IPS-NIHi7 (cell line): ENCODE measurements at regions not wholly inside any gene's neighbourhood (a gene's known extent, or its start where the extent isn't known, plus 50 kb on each side); places are given as distances from the start of the nearest gene placed in this dataset.
"Not testable (repeated sequence)": the region's sequence is repeated elsewhere in the genome, so short reads cannot be mapped to it uniquely, and the experiment has no call there.

Experiments used
- DNase-seq: peaks from one replicate; pipeline ENCODE4 v3.0.0; 2012; ENCODE audit warnings: mixed read lengths; ENCODE audit errors: extremely low spot score

DNA sequence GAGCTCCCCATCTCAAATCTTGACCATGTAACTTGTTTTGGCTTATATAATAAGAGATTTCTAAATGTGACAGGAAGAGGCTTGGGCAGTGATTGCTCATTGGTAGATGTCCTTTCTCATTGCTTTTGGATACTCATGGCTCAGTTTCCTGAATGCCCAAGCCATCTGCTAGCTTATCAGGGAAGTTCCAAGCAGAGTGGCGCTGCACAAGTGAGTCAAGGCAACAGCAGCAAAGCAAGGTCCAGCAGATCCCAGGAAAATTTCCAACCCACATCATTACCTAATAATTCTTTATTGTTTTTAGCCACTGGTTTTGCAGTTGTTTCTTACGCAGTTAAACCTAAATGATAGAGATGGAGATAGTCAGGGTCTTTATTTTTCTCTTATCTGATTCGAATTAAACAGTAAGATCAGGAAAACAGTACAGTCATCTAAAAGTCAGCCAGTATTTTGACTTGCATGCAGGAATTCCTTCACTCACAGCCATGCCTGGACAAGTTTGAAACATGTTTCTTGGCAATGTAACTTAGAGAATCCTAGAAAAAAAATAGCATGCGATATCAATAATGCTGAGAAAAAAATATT, 349.7 kb upstream of the TMEFF2 start:
- no peak for DNase-seq

DNA sequence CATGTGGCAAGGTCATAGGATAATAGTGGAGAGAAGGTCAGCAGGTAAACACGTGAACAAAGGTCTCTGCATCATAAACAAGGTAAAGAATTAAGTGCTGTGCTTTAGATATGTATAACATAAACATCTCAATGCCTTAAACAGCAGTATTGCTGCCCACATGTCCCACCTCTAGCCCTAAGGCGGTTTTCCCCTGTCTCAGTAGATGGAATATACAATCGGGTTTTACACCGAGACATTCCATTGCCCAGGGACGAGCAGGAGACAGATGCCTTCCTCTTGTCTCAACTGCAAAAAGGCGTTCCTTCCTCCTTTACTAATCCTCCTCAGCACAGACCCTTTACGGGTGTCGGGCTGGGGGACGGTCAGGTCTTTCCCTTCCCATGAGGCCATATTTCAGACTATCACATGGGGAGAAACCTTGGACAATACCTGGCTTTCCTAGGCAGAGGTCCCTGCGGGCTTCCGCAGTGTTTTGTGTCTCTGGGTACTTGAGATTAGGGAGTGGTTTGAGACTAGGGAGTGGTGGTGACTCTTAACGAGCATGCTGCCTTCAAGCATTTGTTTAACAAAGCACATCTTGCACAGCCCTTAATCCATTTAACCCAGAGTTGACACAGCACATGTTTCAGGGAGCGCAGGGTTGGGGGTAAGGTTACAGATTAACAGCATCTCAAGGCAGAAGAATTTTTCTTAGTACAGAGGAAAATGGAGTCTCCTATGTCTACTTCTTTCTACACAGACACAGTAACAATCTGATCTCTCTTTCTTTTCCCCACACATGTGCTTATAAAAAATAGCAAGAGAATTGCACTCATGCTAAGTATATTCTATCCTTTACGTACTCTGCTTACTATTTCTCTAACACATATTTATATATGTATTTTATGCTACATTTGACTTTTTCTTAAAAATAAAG, 347.7 kb upstream of the TMEFF2 start:
- not testable (repeated sequence) for DNase-seq

DNA sequence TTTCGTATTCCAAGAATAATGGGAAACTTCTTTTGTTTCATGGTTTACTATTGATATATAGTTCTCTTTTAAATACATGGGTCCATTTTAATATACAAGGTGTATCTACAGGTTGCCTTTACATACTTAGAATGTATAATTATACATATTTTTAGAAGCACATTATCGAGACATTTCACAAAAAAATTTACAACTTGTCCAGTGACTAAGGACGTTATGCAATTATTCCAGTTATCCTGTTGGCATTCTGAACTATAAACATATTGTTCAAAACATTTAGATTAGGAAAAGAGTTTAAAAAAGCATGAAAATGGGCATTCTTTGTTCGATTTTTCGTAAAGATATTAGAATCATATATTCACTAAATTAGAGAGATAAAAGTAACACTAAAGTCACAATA, 344.6 kb upstream of the TMEFF2 start:
- no peak for DNase-seq

DNA sequence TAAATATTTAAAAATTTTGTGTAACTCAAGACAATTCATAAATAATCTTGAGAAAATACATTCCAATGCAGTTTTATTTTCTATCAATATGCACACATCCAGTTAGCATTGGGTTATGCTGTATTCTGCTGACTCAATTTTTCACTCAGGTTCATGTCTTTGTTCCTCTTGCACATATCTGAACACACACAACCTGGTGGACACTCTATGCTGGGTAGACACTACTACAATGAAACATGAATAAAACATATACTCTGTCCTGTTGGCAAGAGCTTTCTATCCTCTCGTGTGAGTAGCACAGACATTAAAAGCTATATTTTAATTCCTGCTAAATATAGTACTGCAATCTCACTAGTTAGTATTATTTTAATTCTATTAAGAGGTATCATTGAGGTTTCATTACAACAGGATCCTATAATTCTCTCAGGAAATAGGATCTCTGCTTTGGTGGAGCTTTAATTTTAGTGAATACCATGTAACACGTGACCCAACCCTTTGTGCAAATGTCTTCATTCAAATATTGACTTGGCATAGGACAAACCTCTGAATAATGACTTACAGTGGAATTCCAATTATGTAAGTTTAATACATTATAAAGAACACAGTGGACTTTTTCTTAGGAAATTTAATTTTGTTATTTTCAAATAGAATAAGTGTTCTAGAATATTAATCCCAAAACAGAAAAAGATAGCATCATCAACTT, 342.3 kb upstream of the TMEFF2 start:
- no peak for DNase-seq

DNA sequence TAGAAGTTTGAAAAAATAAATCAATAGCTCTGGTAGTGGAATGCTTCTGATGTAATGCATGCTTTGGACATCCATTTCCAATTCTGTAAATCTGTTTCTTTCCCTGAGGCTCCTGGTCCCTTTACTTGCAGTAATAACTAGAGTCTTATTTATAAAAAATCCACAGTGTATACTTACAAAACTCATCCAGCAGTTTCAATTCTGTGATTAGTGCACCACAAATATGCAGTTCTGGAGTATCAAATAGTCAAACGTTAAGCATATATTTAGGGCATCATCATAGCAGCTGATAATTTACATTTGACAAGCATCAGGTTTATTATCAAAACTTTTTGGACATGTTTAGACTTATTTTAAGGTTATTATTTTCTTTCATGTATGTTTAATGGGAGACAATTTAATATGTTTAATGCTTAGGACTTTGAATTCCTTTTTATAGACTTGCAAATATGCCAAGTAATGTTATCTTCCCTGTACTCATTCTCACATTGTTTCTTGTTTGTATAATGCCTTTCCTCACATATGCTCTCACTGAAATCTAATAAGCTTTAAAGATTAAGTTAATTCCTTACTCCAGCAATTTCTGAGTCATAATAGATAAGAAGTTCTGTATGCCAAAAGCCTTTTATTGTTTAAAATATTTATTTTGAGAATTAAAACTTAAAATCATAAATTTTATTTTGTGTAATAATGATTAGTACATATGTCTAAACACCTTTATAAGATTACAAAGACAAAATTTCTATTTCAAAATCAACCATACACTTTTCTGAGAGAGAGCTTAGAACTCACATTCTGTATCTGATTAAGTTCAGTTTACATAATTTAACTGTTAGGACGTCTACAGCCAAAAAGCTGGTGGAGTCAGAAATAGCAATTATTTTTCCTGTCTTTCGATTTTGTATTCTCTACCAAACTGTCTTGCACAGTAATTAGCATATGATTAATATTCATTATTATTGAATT, 341.5 kb upstream of the TMEFF2 start:
- DNase-seq: no peak

DNA sequence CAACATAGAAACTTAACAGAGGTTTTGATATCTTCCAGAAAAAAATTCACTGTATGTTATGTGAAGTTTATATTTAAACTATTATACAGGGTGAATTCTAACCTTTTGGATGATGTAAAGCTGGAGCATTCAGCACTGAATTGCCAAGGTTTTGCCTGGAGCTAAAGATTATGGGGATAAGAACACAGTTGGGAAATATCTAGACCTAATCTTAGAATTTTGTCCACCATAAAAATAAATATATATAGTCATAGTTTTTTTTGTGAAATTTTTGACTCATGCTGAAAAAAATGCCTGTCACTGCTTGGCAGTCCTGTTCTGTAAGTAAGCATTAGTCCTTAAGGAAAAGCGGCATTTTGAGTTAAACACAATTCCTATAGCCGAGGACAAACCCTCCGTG, 339.3 kb upstream of the TMEFF2 start:
- no peak for DNase-seq

DNA sequence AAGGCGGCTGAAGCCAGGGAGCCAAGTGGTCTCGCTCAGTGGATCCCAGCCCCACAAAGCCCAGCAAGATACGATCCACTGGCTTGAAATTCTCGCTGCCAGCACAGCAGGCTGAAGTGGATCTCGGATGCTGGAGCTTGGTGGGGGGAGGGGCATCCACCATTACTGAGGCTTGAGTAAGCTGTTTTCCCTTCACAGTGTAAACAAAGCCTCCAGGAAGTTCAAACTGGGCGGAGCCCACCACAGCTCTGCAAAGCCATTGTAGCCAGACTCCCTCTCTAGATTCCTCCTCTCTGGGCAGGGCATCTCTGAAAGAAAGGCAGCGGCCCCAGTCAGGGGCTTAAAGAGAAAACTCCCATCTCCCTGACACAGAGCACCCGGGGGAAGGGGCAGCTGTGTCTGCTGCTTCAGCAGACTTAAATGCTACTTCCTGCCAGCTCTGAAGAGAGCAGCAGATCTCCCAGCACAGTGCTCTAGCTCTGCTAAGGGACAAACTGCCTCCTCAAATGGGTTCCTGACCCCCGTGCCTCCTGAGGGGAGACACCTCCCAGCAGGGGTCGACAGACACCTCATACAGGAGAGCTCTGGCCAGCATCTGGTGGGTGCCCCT, 330.0 kb upstream of the TMEFF2 start:
- not testable (repeated sequence) for DNase-seq

DNA sequence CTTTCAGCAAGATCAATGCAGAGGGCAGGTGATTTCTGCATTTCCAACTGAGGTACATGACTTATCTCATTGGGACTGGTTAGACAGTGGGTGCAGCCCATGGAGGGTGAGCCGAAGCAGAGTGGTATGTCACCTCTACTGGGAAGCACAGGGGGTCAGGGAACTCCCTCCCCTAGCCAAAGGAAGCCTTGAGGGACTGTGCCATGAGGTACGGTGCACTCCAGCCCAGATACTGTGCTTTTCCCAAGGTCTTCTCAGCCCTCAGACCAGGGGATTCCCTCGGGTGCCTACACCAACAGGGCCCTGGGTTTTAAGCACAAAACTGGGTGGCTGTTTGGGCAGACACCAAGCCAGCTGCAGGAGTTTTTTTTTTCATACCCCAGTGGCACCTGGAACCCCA, 329.5 kb upstream of the TMEFF2 start:
- not testable (repeated sequence) for DNase-seq

DNA sequence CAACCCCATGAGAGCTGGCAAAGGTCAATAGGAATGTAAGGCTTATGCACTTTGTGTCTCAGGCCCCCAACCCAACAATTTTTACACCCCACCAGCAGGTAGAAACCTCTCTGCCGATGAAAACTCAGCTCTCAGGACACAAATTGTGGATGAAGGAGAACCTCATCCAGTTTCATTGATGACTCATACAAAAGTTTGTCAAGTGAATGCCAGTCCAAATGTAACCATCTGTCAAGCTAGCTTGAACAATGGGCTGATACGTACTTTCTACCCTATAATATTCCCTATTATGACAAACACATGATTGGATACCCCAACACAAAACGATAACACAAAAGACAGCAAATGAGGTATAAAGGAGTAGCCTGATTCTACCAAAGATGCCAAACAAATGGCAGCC, 321.2 kb upstream of the TMEFF2 start:
- DNase-seq: no peak

DNA sequence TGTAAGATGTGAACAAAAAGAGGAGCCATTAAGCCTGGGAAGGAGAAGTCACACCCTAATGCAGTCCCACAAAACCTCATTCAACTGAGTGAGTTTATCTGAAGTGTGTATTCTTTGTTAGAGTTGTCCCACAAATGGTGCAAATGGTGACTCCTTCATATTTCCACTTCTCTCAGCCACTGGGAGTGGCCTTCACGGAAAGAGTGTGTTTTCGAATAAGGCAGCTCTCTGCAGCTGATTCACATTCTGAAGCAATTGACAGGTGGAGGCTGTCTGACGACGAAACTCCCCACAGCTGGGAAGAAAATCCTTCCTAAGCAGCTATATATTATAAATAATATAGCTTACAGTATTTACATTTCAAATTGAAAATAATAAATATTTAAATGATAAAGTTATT, 318.8 kb upstream of the TMEFF2 start:
- no peak for DNase-seq

DNA sequence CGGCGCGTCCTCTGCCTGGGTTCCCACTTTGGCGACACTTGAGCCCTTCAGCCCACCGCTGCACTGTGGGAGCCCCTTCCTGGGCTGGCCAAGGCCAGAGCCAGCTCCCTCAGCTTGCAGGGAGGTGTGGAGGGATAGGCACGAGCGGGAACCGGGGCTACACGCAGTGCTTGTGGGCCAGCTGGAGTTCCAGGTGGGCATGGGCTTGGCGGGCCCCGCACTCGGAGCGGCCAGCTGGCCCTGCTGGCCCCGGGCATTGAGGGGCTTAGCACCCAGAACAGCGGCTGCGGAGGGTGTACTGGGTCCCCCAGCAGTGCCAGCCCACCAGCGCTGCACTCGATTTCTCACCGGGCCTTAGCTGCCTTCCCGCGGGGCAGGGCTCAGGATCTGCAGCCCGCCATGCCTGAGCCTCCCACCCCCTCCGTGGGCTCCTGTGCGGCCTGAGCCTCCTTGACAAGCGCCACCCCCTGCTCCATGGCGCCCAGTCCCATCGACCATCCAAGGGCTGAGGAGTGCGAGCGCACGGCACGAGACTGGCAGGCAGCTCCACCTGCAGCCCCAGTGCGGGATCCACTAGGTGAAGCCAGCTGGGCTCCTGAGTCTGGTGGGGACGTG, 313.2 kb upstream of the TMEFF2 start:
- DNase-seq: not testable (repeated sequence)

DNA sequence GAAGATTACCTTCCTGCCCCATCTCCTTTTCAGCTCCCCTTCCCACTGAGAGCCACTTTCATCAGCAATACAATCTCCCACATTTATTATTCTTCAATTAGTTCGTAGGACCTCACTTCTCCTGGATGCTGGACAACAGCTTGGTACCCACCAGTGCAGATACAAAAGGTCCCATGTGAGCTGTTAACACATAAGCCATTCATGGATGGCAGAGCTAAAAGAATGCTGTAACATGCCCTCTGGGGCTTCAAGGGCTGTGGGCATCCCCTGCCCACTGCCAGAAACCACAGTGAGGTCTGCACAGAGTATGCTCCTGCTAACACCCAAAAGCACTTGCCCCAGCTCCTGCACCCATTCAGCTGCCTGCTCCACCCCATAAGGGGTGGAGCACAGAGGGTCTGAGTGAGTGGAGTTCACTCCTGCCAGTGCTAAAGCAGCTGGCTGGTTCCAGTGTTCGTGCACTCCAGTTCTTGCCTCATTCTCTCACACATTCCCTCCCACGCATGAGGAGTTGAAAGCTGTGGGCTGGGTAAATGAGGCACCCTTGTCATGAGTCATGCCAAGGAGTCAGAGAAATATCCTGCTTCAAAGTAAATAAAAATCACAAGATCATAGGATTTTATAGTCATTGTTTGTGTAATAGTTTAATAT, 305.9 kb upstream of the TMEFF2 start:
- no peak for DNase-seq

DNA sequence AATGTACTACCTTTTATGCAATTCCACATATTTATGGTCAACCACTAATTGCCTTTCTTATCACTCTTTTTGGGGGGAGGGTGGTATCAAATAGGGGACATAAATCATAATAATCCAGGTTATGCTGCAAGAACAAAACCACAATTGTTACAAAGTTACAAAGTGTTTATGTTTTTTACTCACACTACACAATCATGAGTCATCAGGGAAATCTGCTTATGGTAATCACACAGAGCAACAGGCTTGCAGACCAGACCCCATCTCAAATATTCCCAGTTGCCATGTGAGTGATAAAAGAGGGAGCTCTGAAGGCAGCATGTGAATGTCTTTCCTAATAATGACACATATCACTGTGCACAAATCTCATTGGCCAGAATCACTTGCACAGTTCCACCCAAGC, 304.7 kb upstream of the TMEFF2 start:
- no peak for DNase-seq

DNA sequence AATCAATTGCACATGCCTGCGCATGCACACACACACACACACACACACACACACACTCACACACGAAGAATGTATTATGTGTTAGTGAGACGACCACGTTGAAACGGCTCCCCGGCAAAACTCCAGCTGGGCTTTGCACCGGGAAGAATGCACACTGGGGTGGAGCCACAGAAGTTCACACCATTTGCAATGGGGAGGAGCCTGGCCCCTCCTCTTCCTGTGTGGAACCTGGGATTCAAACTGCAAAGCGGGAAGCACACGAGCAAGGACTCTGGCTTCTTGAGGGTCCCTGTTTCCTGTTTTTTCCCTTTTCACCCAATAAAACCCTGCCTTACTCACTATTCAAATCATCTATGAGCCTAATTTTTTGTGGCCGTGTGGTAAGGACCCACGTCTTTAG, 304.0 kb upstream of the TMEFF2 start:
- DNase-seq: no peak

DNA sequence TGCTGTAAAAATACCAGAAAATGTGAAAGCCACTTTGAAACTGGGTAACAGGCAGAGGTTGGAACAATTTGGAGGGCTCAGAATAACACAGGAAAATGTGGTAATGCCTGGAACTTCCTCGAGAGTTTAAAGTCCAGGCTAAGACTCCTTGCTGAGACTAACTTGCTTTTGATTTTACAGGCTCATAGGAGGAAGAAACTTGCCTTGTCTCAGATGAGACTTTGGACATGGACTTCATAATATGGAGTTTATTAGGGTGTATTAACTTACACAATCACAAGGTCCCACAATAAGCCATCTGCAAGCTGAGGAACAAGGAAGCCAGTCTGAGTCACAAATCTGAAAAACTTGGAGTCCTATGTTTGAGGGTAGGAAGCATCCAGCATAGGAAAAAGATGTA, 293.4 kb upstream of the TMEFF2 start:
- not testable (repeated sequence) for DNase-seq

DNA sequence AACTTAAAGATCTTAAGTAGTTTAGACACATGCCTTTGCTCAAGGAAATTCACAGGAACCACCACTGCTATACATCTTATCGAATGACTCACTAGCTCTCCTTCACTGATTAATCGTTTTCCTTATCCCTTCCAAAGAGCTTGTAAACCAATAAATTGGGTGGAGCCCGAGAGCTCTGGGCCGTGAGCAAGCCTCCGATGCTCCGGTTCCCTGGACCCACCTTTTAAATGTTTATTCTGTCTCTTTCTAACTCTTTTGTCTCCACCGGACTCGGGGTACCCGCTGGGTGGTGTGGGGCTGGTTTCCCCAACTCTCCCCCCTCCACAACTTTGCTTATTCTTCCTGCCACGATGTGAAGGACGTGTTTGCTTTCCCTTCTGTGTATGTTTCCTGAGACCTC, 292.9 kb upstream of the TMEFF2 start:
- DNase-seq: no peak

DNA sequence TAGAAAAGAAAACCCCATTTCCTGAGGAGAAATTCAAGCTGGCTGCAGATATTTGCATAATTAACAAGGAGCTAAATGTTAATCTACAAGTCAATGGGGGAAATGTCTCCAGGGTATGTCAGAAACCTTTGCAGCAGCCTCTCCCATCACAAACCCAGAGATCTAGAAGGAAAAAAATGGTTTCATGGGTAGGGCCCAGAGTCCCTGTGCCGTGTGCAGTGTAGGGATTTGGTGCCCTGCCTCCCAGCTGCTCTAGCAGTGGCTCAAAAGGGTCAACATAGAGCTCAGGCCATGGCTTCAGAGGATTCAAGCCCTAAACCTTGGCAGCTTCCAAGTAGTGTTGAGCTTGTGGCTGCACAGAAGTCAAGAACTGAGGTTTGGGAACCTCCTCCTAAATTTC, 290.2 kb upstream of the TMEFF2 start:
- DNase-seq: no peak

DNA sequence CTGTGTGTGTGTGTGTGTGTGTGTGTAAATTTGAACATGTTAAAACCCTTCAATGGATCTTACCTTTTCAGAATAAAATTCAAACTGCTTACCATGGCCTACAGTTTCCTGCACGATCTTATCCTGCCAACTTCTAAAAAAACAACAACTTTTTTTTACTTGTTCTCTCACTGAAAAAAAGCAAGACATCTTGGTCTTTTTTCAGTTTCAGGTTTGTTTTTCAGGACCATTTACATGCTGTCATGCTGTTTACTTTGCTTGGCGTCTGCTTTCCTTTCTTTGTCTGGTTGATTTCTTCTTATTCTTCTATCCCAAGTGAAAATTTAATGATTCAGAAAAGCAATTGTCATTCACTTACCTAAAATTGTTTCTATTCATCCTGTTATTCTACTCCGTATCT, 286.3 kb upstream of the TMEFF2 start:
- no peak for DNase-seq

DNA sequence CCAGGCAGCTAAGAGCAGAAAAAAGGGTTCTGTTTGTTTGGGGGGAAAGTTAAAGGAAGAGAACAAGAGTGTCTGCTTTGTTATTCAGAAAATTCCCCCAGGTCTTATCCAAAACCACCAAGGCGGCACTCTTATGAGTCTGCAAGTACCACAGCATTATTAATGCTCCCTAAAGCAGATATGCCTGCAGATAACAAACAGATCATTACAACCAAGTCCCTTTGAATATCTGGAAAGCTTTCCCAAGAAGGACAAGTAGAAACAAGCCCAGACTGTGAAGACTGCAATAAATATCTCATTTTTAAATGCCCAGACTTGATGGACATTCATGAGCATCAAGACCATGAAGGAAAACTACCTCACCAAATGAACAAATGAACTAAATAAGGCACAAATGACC, 278.6 kb upstream of the TMEFF2 start:
- no peak for DNase-seq

DNA sequence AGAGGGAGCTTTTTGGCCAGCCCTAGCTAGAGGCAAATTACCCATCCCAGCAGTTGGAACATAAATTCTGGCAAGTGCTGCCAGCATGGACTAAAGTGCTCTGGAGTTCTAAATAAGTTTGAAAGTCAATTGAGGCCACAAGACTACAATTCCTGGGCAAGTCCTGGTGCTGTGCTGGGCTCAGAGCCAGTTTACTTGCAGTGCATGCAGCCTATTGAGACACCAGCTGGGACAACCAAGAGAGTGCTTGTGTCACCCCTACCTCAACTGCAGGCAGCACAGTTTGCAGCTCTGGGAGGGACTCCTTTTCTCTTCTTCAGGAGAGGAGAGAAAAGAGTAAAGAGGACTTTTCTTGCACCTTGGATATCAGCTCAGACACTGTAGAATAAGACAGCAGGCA, 277.2 kb upstream of the TMEFF2 start:
- no peak for DNase-seq
